Activated T-cell treated with anti-CD3 and anti-CD28 coated beads, Interleukin-2, amount 50 U/mL, for 24 hours (primary cell): ENCODE measurements at regions not wholly inside any gene's neighbourhood (a gene's known extent, or its start where the extent isn't known, plus 50 kb on each side); places are given as distances from the start of the nearest gene placed in this dataset.
A peak's percentile ranks its signal among the peaks of the same experiment; 100 is the strongest.

Experiments
- DNase-seq: peaks from one replicate; pipeline ENCODE4 v3.0.0-alpha.2; 2020
- H3K27ac Mint-ChIP-seq: 2 replicates; pipeline ENCODE4 v1.8.0; 2020; ENCODE audit warnings: mild to moderate bottlenecking, mixed read lengths
- H3K27me3 Mint-ChIP-seq: 2 replicates; pipeline ENCODE4 v1.8.0; 2020; ENCODE audit warnings: mixed read lengths
- H3K36me3 Mint-ChIP-seq: 2 replicates; pipeline ENCODE4 v1.8.0; 2020; ENCODE audit warnings: low read depth, mixed read lengths
- H3K4me1 Mint-ChIP-seq: 2 replicates; pipeline ENCODE4 v1.8.0; 2020; ENCODE audit warnings: low read depth, mixed read lengths
- H3K4me3 Mint-ChIP-seq: 2 replicates; pipeline ENCODE4 v1.8.0; 2020; ENCODE audit warnings: mild to moderate bottlenecking, moderate library complexity, mixed read lengths
- H3K9me3 Mint-ChIP-seq: 2 replicates; pipeline ENCODE4 v1.8.0; 2020; ENCODE audit warnings: mixed read lengths

DNA sequence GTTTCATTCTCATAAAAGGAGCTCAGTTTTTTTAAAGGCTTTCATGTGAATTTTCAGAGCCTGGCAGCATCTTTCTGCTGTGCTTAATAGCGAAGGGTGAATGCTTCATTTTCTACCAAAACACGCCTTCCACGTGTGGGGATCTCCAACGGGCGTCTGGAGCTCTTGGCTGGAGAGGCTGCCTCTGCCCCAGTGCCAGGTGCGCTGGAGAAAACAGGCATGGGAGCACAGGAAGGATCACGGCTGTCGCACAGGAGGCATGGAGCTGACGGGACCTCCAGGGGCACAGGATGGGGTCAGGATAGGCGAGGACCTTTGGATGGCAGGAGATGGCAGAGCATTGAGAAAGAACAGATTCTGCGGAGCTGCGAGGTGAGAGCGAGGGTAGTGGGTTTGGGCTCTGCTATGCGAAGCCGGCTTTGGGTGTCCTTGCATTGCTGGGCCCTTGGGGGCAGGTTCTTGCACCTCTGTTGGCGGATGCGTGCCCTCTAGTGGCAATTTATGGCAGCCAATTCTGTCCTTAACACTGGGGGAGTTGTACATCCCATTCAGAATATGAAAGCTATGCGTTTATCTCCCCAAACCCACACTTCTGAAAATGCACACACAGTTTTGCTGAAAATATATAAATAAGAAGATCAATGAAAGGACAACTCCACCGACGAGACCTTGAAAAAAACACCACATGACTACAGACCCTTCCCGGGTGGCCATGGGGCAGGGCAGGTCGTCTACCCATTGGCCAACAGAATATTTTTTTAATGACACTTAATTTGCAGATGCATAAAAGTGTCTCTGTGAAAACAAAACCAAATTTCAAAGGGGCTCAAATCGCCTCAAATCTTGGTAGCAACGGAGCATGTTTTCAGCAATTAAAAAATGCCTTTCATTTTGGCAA, 90.4 kb upstream of the SLC35G4 start:
- H3K27ac Mint-ChIP-seq, result no peak overlapping the region
- H3K36me3 Mint-ChIP-seq, result no peaks in the 10 kb centered on the region

DNA sequence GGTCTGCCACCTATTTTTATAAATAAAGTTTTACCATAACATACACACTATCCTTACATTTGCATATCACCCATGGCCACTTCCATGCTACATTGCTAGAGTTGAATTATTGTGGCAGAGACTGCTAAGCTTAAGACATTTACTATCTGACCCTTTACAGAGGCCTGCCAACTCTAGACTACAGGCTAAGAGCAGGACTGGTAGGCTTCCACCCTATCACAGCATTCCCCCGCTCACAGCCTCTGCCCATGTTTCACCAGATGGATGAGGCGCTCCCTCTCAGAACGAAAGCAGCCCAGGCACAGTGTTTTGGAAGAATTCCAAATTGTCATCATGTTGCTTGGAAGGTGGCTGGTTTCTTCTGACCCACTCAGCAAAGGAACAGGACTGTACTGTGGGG, 91.7 kb upstream of the SLC35G4 start:
- H3K9me3 Mint-ChIP-seq, result no peaks in the 10 kb centered on the region
- no peaks in the 10 kb centered on the region for H3K36me3 Mint-ChIP-seq
- H3K4me3 Mint-ChIP-seq, result no peak overlapping the region

More for the DNA sequence above, 90.4 kb upstream of the SLC35G4 start:
- peaks cover 3% of the 10 kb centered on the region for H3K27me3 Mint-ChIP-seq
- H3K4me3 Mint-ChIP-seq, result no peak overlapping the region
- DNase-seq, result peak; percentile 43
- H3K4me1 Mint-ChIP-seq, result no peaks in the 10 kb centered on the region
- H3K9me3 Mint-ChIP-seq, result no peaks in the 10 kb centered on the region

DNA sequence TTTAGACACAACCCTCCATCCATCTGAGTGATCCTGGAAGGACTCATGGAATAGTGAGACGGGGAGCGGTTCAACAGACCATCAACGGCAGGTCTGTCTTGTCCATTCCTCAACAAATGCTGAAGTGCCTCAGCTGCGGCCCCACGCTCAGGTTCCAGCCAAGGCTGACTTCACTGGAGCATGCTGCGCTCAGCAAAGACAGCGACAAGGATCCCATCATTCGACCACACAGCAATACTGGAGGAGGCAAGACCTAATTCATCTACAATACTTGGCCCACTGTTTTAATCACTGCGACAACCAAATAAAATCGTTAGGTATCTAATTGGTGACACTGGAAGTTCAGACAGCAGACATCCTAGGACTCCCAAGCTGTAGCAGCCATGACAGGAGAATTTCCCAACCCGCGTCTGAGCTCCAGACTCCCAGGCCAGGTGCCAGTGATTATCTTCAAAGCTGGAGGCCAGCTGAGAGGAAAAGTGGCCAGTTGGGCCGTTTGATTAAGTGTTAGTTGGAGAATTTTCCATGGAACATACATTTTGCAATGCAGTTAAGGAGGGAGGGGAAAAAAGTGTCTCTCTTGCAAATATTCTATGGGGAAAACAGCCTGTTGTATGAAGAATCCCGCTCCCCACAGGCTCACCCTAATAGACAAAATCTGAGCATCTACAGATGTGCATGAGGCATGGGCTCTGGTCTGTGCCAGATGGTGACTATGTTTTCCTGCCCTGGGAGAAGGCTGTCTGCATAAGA, 92.5 kb upstream of the SLC35G4 start:
- Mint-ChIP-seq H3K9me3 (no peaks in the 10 kb centered on the region), H3K4me3 (no peak overlapping the region), H3K4me1 (no peaks in the 10 kb centered on the region), H3K27ac (no peak overlapping the region), H3K36me3 (no peaks in the 10 kb centered on the region), H3K27me3 (no peaks in the 10 kb centered on the region)
- no peak for DNase-seq

More for the DNA sequence above, 91.7 kb upstream of the SLC35G4 start:
- H3K27ac Mint-ChIP-seq, result no peak overlapping the region
- no peaks in the 10 kb centered on the region for H3K27me3 Mint-ChIP-seq
- no peak for DNase-seq
- H3K4me1 Mint-ChIP-seq, result no peaks in the 10 kb centered on the region

DNA sequence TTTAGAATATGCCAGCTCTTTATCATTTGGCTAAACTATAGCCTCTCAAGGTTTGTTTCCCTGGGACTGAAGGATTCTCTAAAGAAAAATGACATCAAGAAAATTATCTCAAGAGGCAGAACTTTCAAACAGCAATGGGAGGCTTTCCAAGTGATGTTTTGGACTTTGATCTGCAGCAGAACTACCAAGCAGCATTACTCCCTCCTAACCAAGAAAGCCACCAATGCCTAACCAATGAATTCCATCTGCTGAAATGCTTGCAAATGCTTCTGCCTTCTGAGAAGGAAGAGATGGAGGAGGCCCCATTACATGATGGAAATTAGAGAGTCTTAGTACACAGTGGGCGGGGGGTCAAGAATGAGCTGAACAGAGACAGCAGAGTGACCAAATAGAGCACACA, 95.1 kb upstream of the SLC35G4 start:
- H3K36me3 Mint-ChIP-seq, result no peaks in the 10 kb centered on the region
- peaks cover 4% of the 10 kb centered on the region for H3K4me1 Mint-ChIP-seq
- H3K4me3 Mint-ChIP-seq, result no peak overlapping the region
- no peak overlapping the region for H3K27ac Mint-ChIP-seq
- no peaks in the 10 kb centered on the region for H3K27me3 Mint-ChIP-seq
- DNase-seq, result no peak
- H3K9me3 Mint-ChIP-seq, result no peaks in the 10 kb centered on the region

- Mint-ChIP-seq H3K4me1 (peaks cover 4% of the 10 kb centered on the region), H3K4me3 (no peak overlapping the region), H3K27ac (no peak overlapping the region)
These were observed 97.0 kb upstream of the SLC35G4 start for GRCh38 chr18:11512096-11513025.

DNA sequence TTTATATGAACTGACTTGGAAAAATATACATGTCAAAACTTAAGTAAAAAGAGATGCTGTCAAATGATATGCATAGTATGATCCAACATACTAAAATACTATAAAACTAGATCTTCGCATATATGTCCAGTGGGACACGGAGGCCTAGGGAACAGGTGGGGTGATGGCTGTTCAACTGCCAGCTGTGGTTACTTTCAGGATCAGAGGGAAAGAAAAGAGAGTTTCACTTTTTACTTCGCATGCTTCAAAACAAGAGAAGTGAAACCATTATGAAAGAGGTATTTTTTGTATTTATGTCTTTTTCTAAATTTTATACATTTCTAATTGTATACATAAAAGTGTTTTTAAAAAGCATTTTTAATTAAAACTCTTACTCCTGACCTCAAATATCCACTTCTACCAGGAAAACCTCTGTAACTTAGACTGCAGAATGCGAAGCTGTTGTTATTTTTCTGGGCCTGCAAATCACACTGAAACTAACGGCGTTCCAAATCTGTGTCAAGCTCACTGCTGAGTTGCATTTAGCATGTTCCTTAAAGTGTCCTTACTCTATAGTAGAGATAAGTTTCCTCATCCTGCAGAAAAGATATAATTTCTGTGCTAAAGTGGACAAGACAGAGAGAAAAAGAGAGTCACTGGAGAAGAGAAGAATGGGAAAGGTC, 97.8 kb upstream of the SLC35G4 start:
- Mint-ChIP-seq H3K4me3 (no peak overlapping the region), H3K27me3 (no peaks in the 10 kb centered on the region), H3K27ac (no peak overlapping the region), H3K36me3 (no peaks in the 10 kb centered on the region), H3K4me1 (peaks cover 4% of the 10 kb centered on the region), H3K9me3 (no peaks in the 10 kb centered on the region)
- no peak for DNase-seq

More at GRCh38 chr18:11512096-11513025, 97.0 kb upstream of the SLC35G4 start:
- H3K36me3 Mint-ChIP-seq, result no peaks in the 10 kb centered on the region
- H3K27me3 Mint-ChIP-seq, result no peaks in the 10 kb centered on the region
- H3K9me3 Mint-ChIP-seq, result no peaks in the 10 kb centered on the region
- DNase-seq, result no peak

- Mint-ChIP-seq H3K36me3 (no peaks in the 10 kb centered on the region), H3K27me3 (peaks cover 7% of the 10 kb centered on the region), H3K4me3 (no peak overlapping the region), H3K27ac (no peak overlapping the region), H3K9me3 (no peaks in the 10 kb centered on the region), H3K4me1 (peaks cover 4% of the 10 kb centered on the region)
- DNase-seq, result no peak
These were observed 102.5 kb upstream of the SLC35G4 start for GRCh38 chr18:11506856-11507255.

- no peak overlapping the region for H3K27ac Mint-ChIP-seq
- H3K4me3 Mint-ChIP-seq, result no peak overlapping the region
- DNase-seq, result no peak
- peaks cover 7% of the 10 kb centered on the region for H3K27me3 Mint-ChIP-seq
- H3K36me3 Mint-ChIP-seq, result no peaks in the 10 kb centered on the region
- H3K4me1 Mint-ChIP-seq, result no peaks in the 10 kb centered on the region
- no peaks in the 10 kb centered on the region for H3K9me3 Mint-ChIP-seq
These were observed 103.4 kb upstream of the SLC35G4 start for GRCh38 chr18:11505993-11506392.

GRCh38 chr18:11504962-11505361, 104.4 kb upstream of the SLC35G4 start:
- Mint-ChIP-seq H3K27me3 (peaks cover 7% of the 10 kb centered on the region), H3K36me3 (no peaks in the 10 kb centered on the region), H3K27ac (no peak overlapping the region), H3K9me3 (no peaks in the 10 kb centered on the region), H3K4me3 (no peak overlapping the region), H3K4me1 (no peaks in the 10 kb centered on the region)
- DNase-seq, result no peak

- H3K4me3 Mint-ChIP-seq, result no peak overlapping the region
- H3K9me3 Mint-ChIP-seq, result no peaks in the 10 kb centered on the region
- DNase-seq, result no peak
- H3K4me1 Mint-ChIP-seq, result no peaks in the 10 kb centered on the region
- no peaks in the 10 kb centered on the region for H3K36me3 Mint-ChIP-seq
- no peak overlapping the region for H3K27ac Mint-ChIP-seq
- H3K27me3 Mint-ChIP-seq, result peaks cover 7% of the 10 kb centered on the region
These were observed 107.0 kb upstream of the SLC35G4 start for GRCh38 chr18:11502368-11502767.

- H3K9me3 Mint-ChIP-seq, result no peaks in the 10 kb centered on the region
- no peaks in the 10 kb centered on the region for H3K4me1 Mint-ChIP-seq
- DNase-seq, result no peak
- H3K36me3 Mint-ChIP-seq, result no peaks in the 10 kb centered on the region
- no peak overlapping the region for H3K4me3 Mint-ChIP-seq
- H3K27me3 Mint-ChIP-seq, result peaks cover 9% of the 10 kb centered on the region
- H3K27ac Mint-ChIP-seq, result no peak overlapping the region
These were observed 108.0 kb upstream of the SLC35G4 start for GRCh38 chr18:11501352-11501751.

- DNase-seq, result no peak
- Mint-ChIP-seq H3K36me3 (no peaks in the 10 kb centered on the region), H3K27me3 (peaks cover 9% of the 10 kb centered on the region), H3K9me3 (no peaks in the 10 kb centered on the region), H3K4me1 (no peaks in the 10 kb centered on the region), H3K27ac (no peak overlapping the region), H3K4me3 (no peak overlapping the region)
These were observed 109.0 kb upstream of the SLC35G4 start for GRCh38 chr18:11500153-11501122.

- no peaks in the 10 kb centered on the region for H3K4me1 Mint-ChIP-seq
- H3K27me3 Mint-ChIP-seq, result peaks cover 5% of the 10 kb centered on the region
- H3K36me3 Mint-ChIP-seq, result no peaks in the 10 kb centered on the region
- no peaks in the 10 kb centered on the region for H3K9me3 Mint-ChIP-seq
- DNase-seq, result no peak
- no peak overlapping the region for H3K4me3 Mint-ChIP-seq
- H3K27ac Mint-ChIP-seq, result no peak overlapping the region
These were observed 110.6 kb upstream of the SLC35G4 start for GRCh38 chr18:11498821-11499220.
